ENCODE measurements at regions not wholly inside any gene's neighbourhood (a gene's known extent, or its start where the extent isn't known, plus 50 kb on each side); places are given as distances from the start of the nearest gene placed in this dataset.

- H3K9ac ChIP-seq = no peak overlapping the region
- no peak overlapping the region for H3K27ac ChIP-seq
- no peaks in the 10 kb centered on the region for H4K20me1 ChIP-seq (ENCODE audit: insufficient read depth)
- H3K4me1 ChIP-seq (ENCODE audit: low read depth, poor library complexity, severe bottlenecking) = no peaks in the 10 kb centered on the region
- no peak overlapping the region for H2AFZ ChIP-seq (ENCODE audit: low read depth)
- H3K4me3 ChIP-seq (IDR thresholded peaks at IDR 0.05; ENCODE audit: insufficient read depth, low read depth, low read length) = no peak overlapping the region
- no peak for TF ChIP-seq CTCF (conservative IDR thresholded peaks at IDR 0.05; ENCODE audit: low read depth, low read length)
- H3K27me3 ChIP-seq (ENCODE audit: insufficient read depth, low read depth) = no peaks in the 10 kb centered on the region
- H3K4me2 ChIP-seq = no peak overlapping the region
- no peaks in the 10 kb centered on the region for H3K79me2 ChIP-seq (ENCODE audit: insufficient read depth, low read depth)
- H3K36me3 ChIP-seq (ENCODE audit: insufficient read depth) = no peaks in the 10 kb centered on the region
Observed at GRCh38 chr11:45432910-45433309, 146.8 kb upstream of the SYT13 start.

- H2AFZ ChIP-seq (ENCODE audit: low read depth) = no peak overlapping the region
- H3K4me2 ChIP-seq = no peak overlapping the region
- no peaks in the 10 kb centered on the region for H4K20me1 ChIP-seq (ENCODE audit: insufficient read depth)
- H3K4me3 ChIP-seq (IDR thresholded peaks at IDR 0.05; ENCODE audit: insufficient read depth, low read depth, low read length) = no peak overlapping the region
- no peaks in the 10 kb centered on the region for H3K79me2 ChIP-seq (ENCODE audit: insufficient read depth, low read depth)
- no peak overlapping the region for H3K27ac ChIP-seq
- no peaks in the 10 kb centered on the region for H3K36me3 ChIP-seq (ENCODE audit: insufficient read depth)
- no peaks in the 10 kb centered on the region for H3K27me3 ChIP-seq (ENCODE audit: insufficient read depth, low read depth)
- TF ChIP-seq CTCF (conservative IDR thresholded peaks at IDR 0.05; ENCODE audit: low read depth, low read length) = no peak
- H3K4me1 ChIP-seq (ENCODE audit: low read depth, poor library complexity, severe bottlenecking) = no peaks in the 10 kb centered on the region
- no peak overlapping the region for H3K9ac ChIP-seq
Observed at GRCh38 chr11:45432100-45432499, 146.0 kb upstream of the SYT13 start.

- no peaks in the 10 kb centered on the region for H3K4me1 ChIP-seq (ENCODE audit: low read depth, poor library complexity, severe bottlenecking)
- H3K4me3 ChIP-seq (IDR thresholded peaks at IDR 0.05; ENCODE audit: insufficient read depth, low read depth, low read length) = no peak overlapping the region
Observed at GRCh38 chr11:45431046-45432018, 145.2 kb upstream of the SYT13 start.

GRCh38 chr11:45430361-45430760 is 144.2 kb upstream of the SYT13 start:
- Histone ChIP-seq H3K27me3 (ENCODE audit: insufficient read depth, low read depth) (no peaks in the 10 kb centered on the region), H3K4me1 (ENCODE audit: low read depth, poor library complexity, severe bottlenecking) (no peaks in the 10 kb centered on the region), H3K36me3 (ENCODE audit: insufficient read depth) (no peaks in the 10 kb centered on the region), H3K4me2 (no peak overlapping the region), H3K27ac (no peak overlapping the region), H4K20me1 (ENCODE audit: insufficient read depth) (no peaks in the 10 kb centered on the region), H3K9ac (no peak overlapping the region), H3K4me3 (IDR thresholded peaks at IDR 0.05; ENCODE audit: insufficient read depth, low read depth, low read length) (no peak overlapping the region), H2AFZ (ENCODE audit: low read depth) (no peak overlapping the region), H3K79me2 (ENCODE audit: insufficient read depth, low read depth) (no peaks in the 10 kb centered on the region)
- no peak for TF ChIP-seq CTCF (conservative IDR thresholded peaks at IDR 0.05; ENCODE audit: low read depth, low read length)

More at GRCh38 chr11:45431046-45432018, 145.2 kb upstream of the SYT13 start:
- Histone ChIP-seq H3K36me3 (ENCODE audit: insufficient read depth) (no peaks in the 10 kb centered on the region), H3K79me2 (ENCODE audit: insufficient read depth, low read depth) (no peaks in the 10 kb centered on the region), H3K27me3 (ENCODE audit: insufficient read depth, low read depth) (no peaks in the 10 kb centered on the region), H3K9ac (no peak overlapping the region), H3K27ac (no peak overlapping the region), H4K20me1 (ENCODE audit: insufficient read depth) (no peaks in the 10 kb centered on the region), H3K4me2 (no peak overlapping the region), H2AFZ (ENCODE audit: low read depth) (no peak overlapping the region)
- no peak for TF ChIP-seq CTCF (conservative IDR thresholded peaks at IDR 0.05; ENCODE audit: low read depth, low read length)

Measured in KMS-11 (cell line).